NB4 (cell line): ENCODE measurements at regions not wholly inside any gene's neighbourhood (a gene's known extent, or its start where the extent isn't known, plus 50 kb on each side); places are given as distances from the start of the nearest gene placed in this dataset.

Experiments
- POLR2A ChIP-seq: IDR thresholded peaks from 2 replicates; pipeline ENCODE4 v1.6.1; 2011; ENCODE audit warnings: mild to moderate bottlenecking; ENCODE audit not compliant: insufficient read length; ENCODE audit errors: extremely low read depth
- TF ChIP-seq, protein P1 (sequence below): IDR thresholded peaks from one replicate; pipeline ENCODE4 v1.5.1; 2012; ENCODE audit warnings: low read depth, low read length

DNA sequence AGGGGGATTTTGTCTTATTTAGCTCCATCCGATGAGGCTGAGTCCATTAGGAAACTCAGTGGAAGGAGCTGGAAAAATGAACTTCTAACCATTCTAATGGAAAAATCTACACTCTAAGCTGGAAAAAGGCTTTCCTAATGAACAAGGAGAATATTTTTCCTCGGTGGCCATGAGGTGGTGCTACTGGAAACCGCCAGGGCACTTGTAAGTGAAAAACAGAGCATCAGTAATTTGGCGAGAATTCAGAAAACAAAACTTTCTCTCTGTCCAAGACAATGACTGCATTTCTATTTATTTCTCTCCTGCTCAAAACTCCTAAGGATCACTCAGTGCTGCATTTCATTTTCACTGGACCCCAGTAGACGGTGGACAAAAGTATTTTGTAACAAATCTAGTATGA, 237.6 kb downstream of the TENT4A start:
- TF ChIP-seq, protein P1, sequence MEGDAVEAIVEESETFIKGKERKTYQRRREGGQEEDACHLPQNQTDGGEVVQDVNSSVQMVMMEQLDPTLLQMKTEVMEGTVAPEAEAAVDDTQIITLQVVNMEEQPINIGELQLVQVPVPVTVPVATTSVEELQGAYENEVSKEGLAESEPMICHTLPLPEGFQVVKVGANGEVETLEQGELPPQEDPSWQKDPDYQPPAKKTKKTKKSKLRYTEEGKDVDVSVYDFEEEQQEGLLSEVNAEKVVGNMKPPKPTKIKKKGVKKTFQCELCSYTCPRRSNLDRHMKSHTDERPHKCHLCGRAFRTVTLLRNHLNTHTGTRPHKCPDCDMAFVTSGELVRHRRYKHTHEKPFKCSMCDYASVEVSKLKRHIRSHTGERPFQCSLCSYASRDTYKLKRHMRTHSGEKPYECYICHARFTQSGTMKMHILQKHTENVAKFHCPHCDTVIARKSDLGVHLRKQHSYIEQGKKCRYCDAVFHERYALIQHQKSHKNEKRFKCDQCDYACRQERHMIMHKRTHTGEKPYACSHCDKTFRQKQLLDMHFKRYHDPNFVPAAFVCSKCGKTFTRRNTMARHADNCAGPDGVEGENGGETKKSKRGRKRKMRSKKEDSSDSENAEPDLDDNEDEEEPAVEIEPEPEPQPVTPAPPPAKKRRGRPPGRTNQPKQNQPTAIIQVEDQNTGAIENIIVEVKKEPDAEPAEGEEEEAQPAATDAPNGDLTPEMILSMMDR, result no peak
- TF ChIP-seq POLR2A, result no peak
